ENCODE measurements at regions not wholly inside any gene's neighbourhood (a gene's known extent, or its start where the extent isn't known, plus 50 kb on each side); places are given as distances from the start of the nearest gene placed in this dataset.

DNA sequence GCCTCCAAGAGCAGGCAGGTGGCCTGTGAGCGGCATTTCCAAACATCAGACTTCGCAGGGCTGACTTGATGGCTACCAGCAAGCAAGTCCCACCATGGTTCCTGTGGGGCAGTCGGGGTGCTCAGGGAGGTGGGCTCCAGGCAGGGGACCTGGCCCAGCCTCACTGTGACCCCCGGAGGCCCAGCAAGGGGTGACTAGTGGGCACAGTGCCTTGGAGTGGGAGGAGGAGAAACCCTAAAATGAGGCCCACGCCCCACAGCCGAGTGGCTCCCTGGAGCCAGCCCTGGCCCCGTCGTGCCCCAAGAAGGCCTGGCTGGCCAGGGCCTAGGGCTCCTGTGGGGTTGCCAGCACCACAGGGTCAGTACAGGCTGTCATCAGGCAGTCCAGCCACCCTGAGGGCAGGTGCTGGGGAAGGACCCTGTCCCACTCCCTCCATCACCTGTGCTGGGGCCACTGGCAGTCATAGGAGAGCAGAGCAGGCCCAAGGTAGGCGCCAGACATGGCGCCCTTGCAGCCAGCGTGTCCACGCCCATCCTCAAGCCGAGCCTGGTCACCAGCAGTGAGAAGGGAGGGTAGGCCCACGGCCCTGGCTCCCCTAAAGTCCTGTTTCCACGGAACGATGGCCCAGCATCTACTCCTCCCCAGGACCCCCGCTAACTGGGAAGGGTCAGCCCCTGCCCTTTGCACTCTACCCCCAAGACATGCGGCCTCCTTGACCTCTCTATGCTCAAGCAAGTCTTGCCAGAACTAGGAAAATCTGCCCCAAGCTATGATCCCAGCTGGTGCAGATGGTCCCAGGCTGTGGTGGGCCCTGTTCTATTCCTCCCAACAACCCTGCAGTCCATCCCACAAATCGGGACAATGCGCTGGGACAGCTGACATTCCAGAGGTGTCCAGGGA, 144.2 kb upstream of the C14orf180 start:
- DNase-seq, result peak in 1 of 2 donors; percentile 3
- no peaks in the 10 kb centered on the region for H3K27me3 ChIP-seq
- peaks cover 9 to 19% (median 18%) of the 10 kb centered on the region in 4 donors for H3K4me1 ChIP-seq
- H3K27ac ChIP-seq, result peak overlapping the region in 2 of 5 donors; percentile 42 to 69
- no peaks in the 10 kb centered on the region for H3K9me3 ChIP-seq
- H3K4me3 ChIP-seq, result peak overlapping the region; percentile 25 to 42 (median 32)
- WGBS, 5 donors, result 91 to 94% (median 92%) methylated on average over 10 to 20 of the region's 20 CpGs
- intact Hi-C loops (cut with DNase I; ENCODE audit: low total_unique reads), result no loop called here
- no peak for TF ChIP-seq EP300 (IDR thresholded peaks at IDR 0.05)
- no peaks in the 10 kb centered on the region for H3K36me3 ChIP-seq

DNA sequence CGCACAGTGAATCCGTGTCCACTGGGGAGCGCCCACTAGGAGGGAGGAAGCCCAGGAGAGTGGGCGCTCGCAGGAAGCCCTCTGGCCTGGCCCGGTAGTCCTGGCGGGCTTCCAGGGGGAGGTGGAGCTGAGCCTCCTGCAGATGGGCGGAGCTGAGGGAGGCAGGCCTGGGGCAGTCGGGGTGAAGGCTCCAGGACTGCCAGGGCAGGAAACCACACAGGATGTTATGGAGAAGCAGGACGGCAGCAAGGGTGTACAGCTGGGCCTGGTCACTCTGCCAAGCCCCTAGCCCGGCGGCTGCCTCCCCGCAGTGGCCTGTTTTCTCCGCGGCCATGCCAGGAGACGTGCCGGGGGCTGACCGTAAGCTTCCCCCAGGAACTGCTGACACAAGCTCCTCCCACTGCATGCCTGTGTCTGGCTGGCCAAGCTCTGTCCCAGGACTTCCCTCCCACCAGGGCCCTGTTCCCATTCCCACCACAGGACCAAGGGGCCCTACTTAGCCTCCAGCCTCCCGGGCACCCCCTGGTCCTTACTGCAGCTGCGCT, 143.4 kb upstream of the C14orf180 start:
- Histone ChIP-seq H3K9me3 (no peaks in the 10 kb centered on the region), H3K27me3 (no peaks in the 10 kb centered on the region), H3K4me3 (peak overlapping the region; percentile 25 to 42 (median 32)), H3K36me3 (no peaks in the 10 kb centered on the region), H3K27ac (peak overlapping the region; percentile 2 to 69 (median 42)), H3K4me1 (peaks cover 9 to 19% (median 18%) of the 10 kb centered on the region in 4 donors)
- peak; percentile 71 to 83 for DNase-seq
- WGBS, 5 donors, result 10 to 26% (median 15%) methylated on average over 16 to 20 of the region's 20 CpGs
- no peak for TF ChIP-seq POLR2AphosphoS5 (IDR thresholded peaks at IDR 0.05)
- TF ChIP-seq, protein P1, sequence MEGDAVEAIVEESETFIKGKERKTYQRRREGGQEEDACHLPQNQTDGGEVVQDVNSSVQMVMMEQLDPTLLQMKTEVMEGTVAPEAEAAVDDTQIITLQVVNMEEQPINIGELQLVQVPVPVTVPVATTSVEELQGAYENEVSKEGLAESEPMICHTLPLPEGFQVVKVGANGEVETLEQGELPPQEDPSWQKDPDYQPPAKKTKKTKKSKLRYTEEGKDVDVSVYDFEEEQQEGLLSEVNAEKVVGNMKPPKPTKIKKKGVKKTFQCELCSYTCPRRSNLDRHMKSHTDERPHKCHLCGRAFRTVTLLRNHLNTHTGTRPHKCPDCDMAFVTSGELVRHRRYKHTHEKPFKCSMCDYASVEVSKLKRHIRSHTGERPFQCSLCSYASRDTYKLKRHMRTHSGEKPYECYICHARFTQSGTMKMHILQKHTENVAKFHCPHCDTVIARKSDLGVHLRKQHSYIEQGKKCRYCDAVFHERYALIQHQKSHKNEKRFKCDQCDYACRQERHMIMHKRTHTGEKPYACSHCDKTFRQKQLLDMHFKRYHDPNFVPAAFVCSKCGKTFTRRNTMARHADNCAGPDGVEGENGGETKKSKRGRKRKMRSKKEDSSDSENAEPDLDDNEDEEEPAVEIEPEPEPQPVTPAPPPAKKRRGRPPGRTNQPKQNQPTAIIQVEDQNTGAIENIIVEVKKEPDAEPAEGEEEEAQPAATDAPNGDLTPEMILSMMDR (IDR thresholded peaks at IDR 0.05), result no peak
- TF ChIP-seq POLR2A (IDR thresholded peaks at IDR 0.05), result no peak
- TF ChIP-seq EP300 (IDR thresholded peaks at IDR 0.05), result no peak
- intact Hi-C loops (cut with DNase I; ENCODE audit: low total_unique reads), result no loop called here

GRCh38 chr14:104436741-104437701, 142.5 kb upstream of the C14orf180 start:
- peak; percentile 23 to 77 for DNase-seq
- intact Hi-C loops (cut with DNase I; ENCODE audit: low total_unique reads), result no loop called here
- peak overlapping the region in 3 of 4 donors; percentile 28 to 42 (median 37) for H3K4me3 ChIP-seq
- peaks cover 9 to 19% (median 18%) of the 10 kb centered on the region in 4 donors for H3K4me1 ChIP-seq
- H3K27ac ChIP-seq, result peak overlapping the region; percentile 2 to 69 (median 42)
- H3K36me3 ChIP-seq, result no peaks in the 10 kb centered on the region
- H3K9me3 ChIP-seq, result no peaks in the 10 kb centered on the region
- WGBS, 5 donors, result 47 to 59% (median 58%) methylated on average over 12 to 15 of the region's 15 CpGs
- no peaks in the 10 kb centered on the region for H3K27me3 ChIP-seq
- TF ChIP-seq POLR2AphosphoS5 (IDR thresholded peaks at IDR 0.05), result no peak
- TF ChIP-seq, protein P1 (IDR thresholded peaks at IDR 0.05), result no peak
- TF ChIP-seq POLR2A (IDR thresholded peaks at IDR 0.05), result no peak
- no peak for TF ChIP-seq EP300 (IDR thresholded peaks at IDR 0.05)

DNA sequence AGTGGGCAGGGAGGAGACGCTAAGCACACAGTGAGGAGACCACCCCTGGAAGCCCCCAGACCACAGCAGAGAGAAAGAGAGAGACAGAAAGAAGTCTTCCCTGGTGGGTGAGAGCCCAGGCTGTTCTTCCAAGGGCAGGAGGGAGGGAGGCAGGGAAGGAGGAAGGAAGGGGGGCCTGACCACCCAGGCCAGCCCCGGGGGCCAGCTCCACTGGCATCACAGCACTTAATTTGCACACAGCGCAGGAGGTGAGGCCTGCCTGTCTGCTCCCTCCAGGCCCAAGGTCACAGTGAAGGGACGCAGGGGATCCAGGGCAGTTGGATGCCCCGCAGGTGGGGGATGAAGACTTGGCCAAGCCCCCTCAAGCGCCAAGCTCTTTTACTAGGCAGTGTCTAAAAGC, 141.9 kb upstream of the C14orf180 start:
- no peak for TF ChIP-seq POLR2A (IDR thresholded peaks at IDR 0.05)
- no peak for TF ChIP-seq POLR2AphosphoS5 (IDR thresholded peaks at IDR 0.05)
- TF ChIP-seq EP300 (IDR thresholded peaks at IDR 0.05), result no peak
- TF ChIP-seq, protein P1 (IDR thresholded peaks at IDR 0.05), result no peak
- H3K36me3 ChIP-seq, result no peaks in the 10 kb centered on the region
- H3K4me1 ChIP-seq, result peaks cover 9 to 19% (median 18%) of the 10 kb centered on the region in 4 donors
- DNase-seq, result no peak
- intact Hi-C loops (cut with DNase I; ENCODE audit: low total_unique reads), result no loop called here
- H3K27ac ChIP-seq, result no peak overlapping the region
- no peaks in the 10 kb centered on the region for H3K9me3 ChIP-seq
- no peak overlapping the region for H3K4me3 ChIP-seq
- WGBS, 5 donors, result 75 to 85% (median 78%) methylated on average over 6 of the region's 6 CpGs
- H3K27me3 ChIP-seq, result no peaks in the 10 kb centered on the region
